ENCODE measurements at regions not wholly inside any gene's neighbourhood (a gene's known extent, or its start where the extent isn't known, plus 50 kb on each side); places are given as distances from the start of the nearest gene placed in this dataset.

DNA sequence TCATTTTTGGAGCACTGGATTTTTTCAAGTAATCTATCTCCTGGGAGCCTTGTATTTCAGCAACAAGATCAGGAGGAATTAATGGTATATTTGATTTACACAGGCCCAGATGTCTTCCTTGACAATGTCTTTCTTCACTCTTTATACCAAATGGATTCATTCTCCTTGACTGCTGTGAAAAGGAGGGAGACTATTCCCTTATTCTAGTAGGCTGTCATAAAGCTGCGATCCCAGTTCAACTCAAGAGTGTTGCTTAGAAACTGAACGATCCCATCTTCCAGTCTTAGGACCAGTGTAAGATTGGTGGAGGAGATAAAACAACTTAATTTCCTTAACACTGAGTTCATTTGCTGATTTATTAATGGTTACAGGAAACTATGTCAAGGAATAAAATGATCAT is 119.4 kb upstream of the ROBO1 start:
- TF ChIP-seq, protein P1, sequence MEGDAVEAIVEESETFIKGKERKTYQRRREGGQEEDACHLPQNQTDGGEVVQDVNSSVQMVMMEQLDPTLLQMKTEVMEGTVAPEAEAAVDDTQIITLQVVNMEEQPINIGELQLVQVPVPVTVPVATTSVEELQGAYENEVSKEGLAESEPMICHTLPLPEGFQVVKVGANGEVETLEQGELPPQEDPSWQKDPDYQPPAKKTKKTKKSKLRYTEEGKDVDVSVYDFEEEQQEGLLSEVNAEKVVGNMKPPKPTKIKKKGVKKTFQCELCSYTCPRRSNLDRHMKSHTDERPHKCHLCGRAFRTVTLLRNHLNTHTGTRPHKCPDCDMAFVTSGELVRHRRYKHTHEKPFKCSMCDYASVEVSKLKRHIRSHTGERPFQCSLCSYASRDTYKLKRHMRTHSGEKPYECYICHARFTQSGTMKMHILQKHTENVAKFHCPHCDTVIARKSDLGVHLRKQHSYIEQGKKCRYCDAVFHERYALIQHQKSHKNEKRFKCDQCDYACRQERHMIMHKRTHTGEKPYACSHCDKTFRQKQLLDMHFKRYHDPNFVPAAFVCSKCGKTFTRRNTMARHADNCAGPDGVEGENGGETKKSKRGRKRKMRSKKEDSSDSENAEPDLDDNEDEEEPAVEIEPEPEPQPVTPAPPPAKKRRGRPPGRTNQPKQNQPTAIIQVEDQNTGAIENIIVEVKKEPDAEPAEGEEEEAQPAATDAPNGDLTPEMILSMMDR (IDR thresholded peaks at IDR 0.05) = no peak
- no peak for TF ChIP-seq POLR2A (IDR thresholded peaks at IDR 0.05)
